ENCODE measurements at regions not wholly inside any gene's neighbourhood (a gene's known extent, or its start where the extent isn't known, plus 50 kb on each side); places are given as distances from the start of the nearest gene placed in this dataset.

DNA sequence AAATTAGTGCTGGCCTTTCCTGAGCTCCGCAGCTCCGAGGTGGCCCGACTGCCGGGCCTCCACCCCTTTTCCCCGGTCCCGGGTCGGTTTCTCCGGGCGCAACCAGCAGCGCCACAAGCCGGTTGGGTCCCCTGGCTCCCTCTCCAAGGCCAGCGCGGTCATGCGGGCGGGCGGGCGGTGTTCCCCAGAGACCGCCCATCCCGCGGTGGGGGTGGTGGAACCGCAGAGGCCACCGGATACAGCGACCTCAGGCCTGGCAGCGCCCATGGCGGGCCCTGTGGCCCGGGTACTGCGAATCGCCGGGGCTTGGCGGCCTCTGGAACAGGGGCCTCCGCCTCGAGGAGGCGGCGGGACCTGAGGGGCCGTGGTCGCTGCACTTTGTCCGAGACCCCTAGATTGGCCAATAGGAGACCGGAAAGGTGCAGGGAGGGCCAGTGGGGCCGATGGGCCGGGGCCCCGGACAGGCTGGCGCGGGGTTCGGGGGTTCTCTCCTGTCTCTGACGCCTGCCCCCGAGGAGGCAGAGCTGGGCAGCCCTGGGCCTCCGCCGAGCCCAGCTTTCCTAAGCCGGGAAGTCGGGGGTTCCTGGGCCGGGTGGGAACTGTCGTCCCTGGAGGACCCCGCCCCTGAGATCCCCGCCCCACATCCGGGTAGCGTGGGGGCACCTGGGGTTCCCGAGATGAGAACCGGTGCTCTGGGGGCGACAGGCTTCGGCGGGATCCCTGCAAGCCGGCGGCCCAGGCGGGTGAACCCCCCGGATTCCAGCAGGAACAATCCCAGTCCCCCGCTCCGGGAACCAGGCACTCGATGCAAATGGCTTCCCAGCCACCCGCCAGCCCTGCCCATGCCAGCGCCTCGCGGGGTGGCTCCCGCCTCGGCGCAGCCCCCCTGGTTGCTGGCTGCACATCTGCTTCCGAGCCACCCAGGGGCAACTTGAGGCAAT lies 293.9 kb downstream of the ZSWIM6 start:
- WGBS, 2 donors: 8 to 13% methylated on average over 76 of the region's 76 CpGs
- Histone ChIP-seq H3K36me3 (no peaks in the 10 kb centered on the region), H3K9me3 (no peaks in the 10 kb centered on the region), H3K4me3 (peak overlapping the region; percentile 44 to 73 (median 64)), H3K27me3 (peaks cover 0 to 19% (median 0%) of the 10 kb centered on the region in 7 donors), H3K27ac (peak overlapping the region; percentile 73 to 97 (median 90)), H3K4me1 (peaks cover 4 to 28% (median 19%) of the 10 kb centered on the region in 9 donors)
- TF ChIP-seq, protein P1, sequence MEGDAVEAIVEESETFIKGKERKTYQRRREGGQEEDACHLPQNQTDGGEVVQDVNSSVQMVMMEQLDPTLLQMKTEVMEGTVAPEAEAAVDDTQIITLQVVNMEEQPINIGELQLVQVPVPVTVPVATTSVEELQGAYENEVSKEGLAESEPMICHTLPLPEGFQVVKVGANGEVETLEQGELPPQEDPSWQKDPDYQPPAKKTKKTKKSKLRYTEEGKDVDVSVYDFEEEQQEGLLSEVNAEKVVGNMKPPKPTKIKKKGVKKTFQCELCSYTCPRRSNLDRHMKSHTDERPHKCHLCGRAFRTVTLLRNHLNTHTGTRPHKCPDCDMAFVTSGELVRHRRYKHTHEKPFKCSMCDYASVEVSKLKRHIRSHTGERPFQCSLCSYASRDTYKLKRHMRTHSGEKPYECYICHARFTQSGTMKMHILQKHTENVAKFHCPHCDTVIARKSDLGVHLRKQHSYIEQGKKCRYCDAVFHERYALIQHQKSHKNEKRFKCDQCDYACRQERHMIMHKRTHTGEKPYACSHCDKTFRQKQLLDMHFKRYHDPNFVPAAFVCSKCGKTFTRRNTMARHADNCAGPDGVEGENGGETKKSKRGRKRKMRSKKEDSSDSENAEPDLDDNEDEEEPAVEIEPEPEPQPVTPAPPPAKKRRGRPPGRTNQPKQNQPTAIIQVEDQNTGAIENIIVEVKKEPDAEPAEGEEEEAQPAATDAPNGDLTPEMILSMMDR (IDR thresholded peaks at IDR 0.05): peak in 2 of 9 donors; percentile 19 to 20
- DNase-seq: peak; percentile 82 to 84
- peak; percentile 93 to 99 (median 97) for ATAC-seq
- intact Hi-C loops (cut with DNase I): loop anchor here in 5 of 10 donors (5.0 to 10.0 kb wide), 5 partner anchors 219 to 671 kb away; partner anchors contain the start of gene ZSWIM6 (in 3 of the 5)

DNA sequence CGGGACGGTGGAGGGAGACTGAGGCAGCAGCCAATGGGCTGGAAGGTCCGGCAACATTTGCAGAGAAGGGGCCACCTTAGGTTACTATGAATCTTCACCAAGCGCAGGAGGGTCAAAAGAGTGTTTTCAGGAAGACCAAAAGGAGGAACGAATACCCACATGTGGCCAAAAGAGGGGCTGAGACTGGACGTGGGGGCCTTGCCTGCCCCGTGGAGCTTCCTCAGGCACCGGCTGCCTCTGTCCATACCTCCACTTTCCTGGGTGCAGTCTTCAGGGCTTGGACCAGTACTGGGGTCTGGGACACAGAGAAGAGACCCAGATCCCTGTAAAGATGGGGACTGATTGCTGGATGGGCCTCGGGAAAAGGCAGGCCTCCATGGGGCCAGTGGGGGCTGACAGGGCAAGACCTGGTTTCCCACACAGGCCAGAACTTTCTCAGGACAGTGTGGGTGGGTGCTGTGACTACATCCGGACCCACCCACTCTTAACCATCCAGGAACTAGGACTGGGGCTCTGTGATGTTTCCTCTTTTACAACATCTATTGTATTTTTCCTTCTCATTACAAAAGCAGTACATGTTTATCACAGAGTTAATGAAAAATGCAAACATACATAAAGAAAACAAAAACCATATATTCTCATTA lies 294.7 kb downstream of the ZSWIM6 start:
- H3K4me1 ChIP-seq: peaks cover 8 to 36% (median 19%) of the 10 kb centered on the region in 9 donors
- H3K27me3 ChIP-seq: peaks cover 0 to 19% (median 0%) of the 10 kb centered on the region in 7 donors
- 51 to 58% methylated on average over 10 of the region's 10 CpGs for WGBS, 2 donors
- intact Hi-C loops (cut with DNase I): loop anchor here in 5 of 10 donors (5.0 to 10.0 kb wide), 5 partner anchors 219 to 672 kb away; partner anchors contain the start of gene ZSWIM6 (in 3 of the 5)
- H3K9me3 ChIP-seq: no peaks in the 10 kb centered on the region
- H3K27ac ChIP-seq: peak overlapping the region in 9 of 10 donors; percentile 87 to 97 (median 91)
- DNase-seq: no peak
- peak overlapping the region; percentile 44 to 73 (median 64) for H3K4me3 ChIP-seq
- H3K36me3 ChIP-seq: no peaks in the 10 kb centered on the region
- peak in 4 of 8 donors; percentile 5 to 63 (median 25) for ATAC-seq
- TF ChIP-seq, protein P1 (IDR thresholded peaks at IDR 0.05): no peak

DNA sequence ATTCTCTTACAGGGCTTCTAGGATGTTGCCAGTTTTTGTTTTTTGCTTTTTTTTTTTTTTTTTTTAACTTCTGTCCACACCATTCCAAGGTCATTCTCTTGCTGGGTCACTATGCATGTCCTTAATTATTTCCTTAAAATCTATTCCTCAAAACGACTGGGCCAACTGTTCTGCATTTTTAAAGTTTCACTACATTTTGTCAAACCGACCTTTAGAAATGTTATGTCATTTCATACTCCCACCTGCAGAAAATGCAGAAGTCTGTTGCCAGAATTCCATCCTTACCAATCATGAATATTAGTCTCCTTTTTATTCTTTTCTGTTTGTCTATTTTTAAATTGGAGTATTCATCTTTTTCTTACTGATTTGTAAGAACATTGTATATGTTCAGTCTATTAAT lies 295.5 kb downstream of the ZSWIM6 start:
- H3K27me3 ChIP-seq: peaks cover 0 to 19% (median 0%) of the 10 kb centered on the region in 7 donors
- DNase-seq: no peak
- no peaks in the 10 kb centered on the region for H3K9me3 ChIP-seq
- no peaks in the 10 kb centered on the region for H3K36me3 ChIP-seq
- TF ChIP-seq, protein P1 (IDR thresholded peaks at IDR 0.05): no peak
- H3K27ac ChIP-seq: no peak overlapping the region
- 68 to 72% methylated on average over 2 of the region's 2 CpGs for WGBS, 2 donors
- ATAC-seq: no peak
- peaks cover 8 to 41% (median 25%) of the 10 kb centered on the region in 9 donors for H3K4me1 ChIP-seq
- intact Hi-C loops (cut with DNase I): loop anchor here in 5 of 10 donors (5.0 to 10.0 kb wide), 5 partner anchors 220 to 673 kb away; partner anchors contain the start of gene ZSWIM6 (in 3 of the 5)
- H3K4me3 ChIP-seq: no peak overlapping the region

DNA sequence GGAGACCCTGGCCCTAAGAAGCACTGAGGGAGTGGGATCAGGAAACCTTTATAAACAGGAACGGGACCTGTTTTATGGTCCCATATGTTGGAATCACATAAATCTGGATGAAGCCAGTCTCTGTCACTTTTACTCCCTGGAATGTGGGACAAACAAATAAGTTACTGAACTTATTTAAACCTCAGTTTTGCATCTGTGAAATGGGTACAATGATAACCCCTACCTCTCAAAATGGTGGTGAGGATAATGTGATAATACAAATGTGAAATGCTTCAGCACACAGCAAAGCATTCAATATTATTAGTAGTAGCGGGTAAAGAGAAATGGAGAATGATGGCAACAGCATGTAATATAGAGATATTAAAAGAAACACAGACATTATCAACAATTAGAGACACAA lies 298.9 kb downstream of the ZSWIM6 start:
- Histone ChIP-seq H3K27me3 (peaks cover 0 to 5% (median 0%) of the 10 kb centered on the region in 7 donors), H3K27ac (peak overlapping the region in 9 of 10 donors; percentile 33 to 78 (median 63)), H3K36me3 (no peaks in the 10 kb centered on the region), H3K4me1 (peaks cover 5 to 28% (median 19%) of the 10 kb centered on the region in 9 donors), H3K4me3 (peak overlapping the region in 1 of 10 donors; percentile 21), H3K9me3 (no peaks in the 10 kb centered on the region)
- ATAC-seq: no peak
- 89 to 94% methylated on average over 2 of the region's 2 CpGs for WGBS, 2 donors
- no peak for DNase-seq
- intact Hi-C loops (cut with DNase I): loop anchor here in 1 of 10 donors (10.0 kb wide), 1 partner anchor 226 kb away; no protein-coding TSS in a partner anchor
- TF ChIP-seq, protein P1 (IDR thresholded peaks at IDR 0.05): no peak
